Lower leg skin (tissue), 4 donors: ENCODE measurements at regions not wholly inside any gene's neighbourhood (a gene's known extent, or its start where the extent isn't known, plus 50 kb on each side); places are given as distances from the start of the nearest gene placed in this dataset.

Experiments used
- DNase-seq, 2 donors: peaks; one replicate each; pipeline ENCODE4 v3.0.0-alpha.2; 2019; ENCODE audit warnings: low spot score in 2 of 2
- H3K4me3 ChIP-seq: fragments of 200-600 bp; sonication (generic); 2 replicates; pipeline ENCODE4 v1.5.1; 2017; ENCODE audit warnings: mild to moderate bottlenecking, low read depth; ENCODE audit not compliant: poor library complexity, severe bottlenecking
- CTCF ChIP-seq, 3 donors: fragments of 450-650 bp; IDR thresholded peaks; one replicate each; pipeline ENCODE4 v1.5.1; 2016; ENCODE audit warnings: antibody characterized with exemption in 3 of 3, mild to moderate bottlenecking in 3 of 3, moderate library complexity in 2 of 3
- POLR2A ChIP-seq, 2 donors: fragments of 450-650 bp; IDR thresholded peaks; one replicate each; pipeline ENCODE4 v1.6.1; 2016 to 2017; ENCODE audit warnings: antibody characterized with exemption in 2 of 2, mild to moderate bottlenecking in 1 of 2, moderate library complexity in 1 of 2
- WGBS, 2 donors: methylation state at CpG; one replicate each; pipeline ENCODE4 v1.1.5; 2018; 5-methylcytosine and 5-hydroxymethylcytosine counted together
- intact Hi-C: fragments of 100-400 bp; cut with DNase I; formaldehyde crosslinking; loops from one replicate; pipeline ENCODE4 v1.15.0; 2023; ENCODE audit warnings: low total_unique reads

- WGBS, 2 donors = 81 to 83% methylated on average over 2 of the region's 2 CpGs
- H3K4me3 ChIP-seq = no peak overlapping the region
- intact Hi-C loops = no loop called here
- DNase-seq = no peak
- no peak for TF ChIP-seq POLR2A (IDR thresholded peaks at IDR 0.05)
- no peak for TF ChIP-seq CTCF (IDR thresholded peaks at IDR 0.05)
Observed at GRCh38 chr1:79777481-79778219, 771.1 kb upstream of the ADGRL4 start.

- no peak for TF ChIP-seq POLR2A (IDR thresholded peaks at IDR 0.05)
- no peak for TF ChIP-seq CTCF (IDR thresholded peaks at IDR 0.05)
- no peak overlapping the region for H3K4me3 ChIP-seq
- DNase-seq = no peak
- intact Hi-C loops = no loop called here
- WGBS, 2 donors = 69 to 78% methylated on average over 2 of the region's 2 CpGs
Observed at GRCh38 chr1:79775402-79775801, 768.9 kb upstream of the ADGRL4 start.

- TF ChIP-seq CTCF (IDR thresholded peaks at IDR 0.05) (no peak), POLR2A (IDR thresholded peaks at IDR 0.05) (no peak)
- no peak for DNase-seq
- intact Hi-C loops = no loop called here
- 73 to 75% methylated on average over 2 of the region's 2 CpGs for WGBS, 2 donors
- H3K4me3 ChIP-seq = no peak overlapping the region
Observed at GRCh38 chr1:79773385-79773784, 766.9 kb upstream of the ADGRL4 start.

GRCh38 chr1:79762461-79762860 is 755.9 kb upstream of the ADGRL4 start:
- H3K4me3 ChIP-seq = no peak overlapping the region
- DNase-seq = no peak
- no peak for TF ChIP-seq POLR2A (IDR thresholded peaks at IDR 0.05)
- no peak for TF ChIP-seq CTCF (IDR thresholded peaks at IDR 0.05)
- intact Hi-C loops = no loop called here

- 59 to 71% methylated on average over 1 of the region's 1 CpG for WGBS, 2 donors
- intact Hi-C loops = no loop called here
- no peak overlapping the region for H3K4me3 ChIP-seq
- no peak for DNase-seq
- TF ChIP-seq CTCF (IDR thresholded peaks at IDR 0.05) = no peak
- TF ChIP-seq POLR2A (IDR thresholded peaks at IDR 0.05) = no peak
Observed at GRCh38 chr1:79760531-79760930, 754.0 kb upstream of the ADGRL4 start.

- WGBS, 2 donors = 57 to 74% methylated on average over 2 of the region's 2 CpGs
- no peak for TF ChIP-seq CTCF (IDR thresholded peaks at IDR 0.05)
- no peak for TF ChIP-seq POLR2A (IDR thresholded peaks at IDR 0.05)
Observed at GRCh38 chr1:79749607-79750006, 743.1 kb upstream of the ADGRL4 start.

More at GRCh38 chr1:79749607-79750006, 743.1 kb upstream of the ADGRL4 start:
- intact Hi-C loops = no loop called here
- DNase-seq = no peak
- H3K4me3 ChIP-seq = no peak overlapping the region
